K562 (cell line): ENCODE measurements at regions not wholly inside any gene's neighbourhood (a gene's known extent, or its start where the extent isn't known, plus 50 kb on each side); places are given as distances from the start of the nearest gene placed in this dataset.

Experiments
- DACH1 ChIP-seq: fragments of 450-650 bp; IDR thresholded peaks from 2 replicates; pipeline ENCODE4 v1.6.1; 2018; ENCODE audit not compliant: partially characterized antibody
- HNRNPUL1 ChIP-seq: fragments of 200-400 bp; formaldehyde crosslinking; IDR thresholded peaks from 2 replicates; pipeline ENCODE4 v1.6.1; 2017; ENCODE audit warnings: low read length
- JUN ChIP-seq, 2 experiments: sonication (generic) in 1 of 2; formaldehyde crosslinking in 1 of 2; IDR thresholded peaks; 2 replicates each; pipeline versions ENCODE4 v1.6.1 to v1.8.0; 2012 to 2022; ENCODE audit warnings: borderline replicate concordance in 2 of 2, mild to moderate bottlenecking in 2 of 2, improper control_type of control experiment in 1 of 2, low read depth in 1 of 2, low read length in 1 of 2, missing genetic modification reagents in 1 of 2
- POLR2A ChIP-seq: fragments of 450-650 bp; conservative IDR thresholded peaks from 2 replicates; pipeline ENCODE4 v1.6.1; 2016
- PTBP1 ChIP-seq: fragments of 200-400 bp; formaldehyde crosslinking; IDR thresholded peaks from 2 replicates; pipeline ENCODE4 v1.6.1; 2017; ENCODE audit warnings: low read depth, low read length
- TAF15 ChIP-seq: fragments of 200-400 bp; formaldehyde crosslinking; IDR thresholded peaks from 2 replicates; pipeline ENCODE4 v1.6.1; 2017; ENCODE audit warnings: mild to moderate bottlenecking, low read depth, low read length, moderate library complexity
- TF ChIP-seq, protein P1 (sequence below), 3 experiments: IDR thresholded peaks in 2 of 3; conservative IDR thresholded peaks in 1 of 3; 2 replicates each; pipeline ENCODE4 v1.5.1; 2011 to 2012; ENCODE audit warnings: low read length in 3 of 3, mild to moderate bottlenecking in 3 of 3, control low read depth in 2 of 3, improper control_type of control experiment in 1 of 3, inconsistent platforms in 1 of 3, low read depth in 1 of 3, mixed read lengths in 1 of 3, moderate library complexity in 1 of 3; ENCODE audit not compliant: insufficient read depth in 2 of 3
- TF ChIP-seq, protein P2 (sequence below): fragments of 150-350 bp; IDR thresholded peaks from 2 replicates; pipeline ENCODE4 v1.6.1; 2014; ENCODE audit warnings: low read depth, mild to moderate bottlenecking, low read length, borderline replicate concordance
- TF ChIP-seq, protein P3 (sequence below): fragments of 450-650 bp; formaldehyde crosslinking; IDR thresholded peaks from 2 replicates; pipeline ENCODE4 v1.4.0; 2022; ENCODE audit warnings: missing genetic modification characterization

GRCh38 chr18:29982218-29982617, 1060.3 kb downstream of the DSC3 start:
- TF ChIP-seq POLR2A: no peak
- TF ChIP-seq, protein P1, sequence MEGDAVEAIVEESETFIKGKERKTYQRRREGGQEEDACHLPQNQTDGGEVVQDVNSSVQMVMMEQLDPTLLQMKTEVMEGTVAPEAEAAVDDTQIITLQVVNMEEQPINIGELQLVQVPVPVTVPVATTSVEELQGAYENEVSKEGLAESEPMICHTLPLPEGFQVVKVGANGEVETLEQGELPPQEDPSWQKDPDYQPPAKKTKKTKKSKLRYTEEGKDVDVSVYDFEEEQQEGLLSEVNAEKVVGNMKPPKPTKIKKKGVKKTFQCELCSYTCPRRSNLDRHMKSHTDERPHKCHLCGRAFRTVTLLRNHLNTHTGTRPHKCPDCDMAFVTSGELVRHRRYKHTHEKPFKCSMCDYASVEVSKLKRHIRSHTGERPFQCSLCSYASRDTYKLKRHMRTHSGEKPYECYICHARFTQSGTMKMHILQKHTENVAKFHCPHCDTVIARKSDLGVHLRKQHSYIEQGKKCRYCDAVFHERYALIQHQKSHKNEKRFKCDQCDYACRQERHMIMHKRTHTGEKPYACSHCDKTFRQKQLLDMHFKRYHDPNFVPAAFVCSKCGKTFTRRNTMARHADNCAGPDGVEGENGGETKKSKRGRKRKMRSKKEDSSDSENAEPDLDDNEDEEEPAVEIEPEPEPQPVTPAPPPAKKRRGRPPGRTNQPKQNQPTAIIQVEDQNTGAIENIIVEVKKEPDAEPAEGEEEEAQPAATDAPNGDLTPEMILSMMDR (IDR thresholded peaks at IDR 0.05 in 2 of 3, conservative IDR thresholded peaks at IDR 0.05 in 1 of 3; ENCODE audit: insufficient read depth in 2 of 3, low read depth in 1 of 3, low read length in 3 of 3): no peak
- TF ChIP-seq, protein P2, sequence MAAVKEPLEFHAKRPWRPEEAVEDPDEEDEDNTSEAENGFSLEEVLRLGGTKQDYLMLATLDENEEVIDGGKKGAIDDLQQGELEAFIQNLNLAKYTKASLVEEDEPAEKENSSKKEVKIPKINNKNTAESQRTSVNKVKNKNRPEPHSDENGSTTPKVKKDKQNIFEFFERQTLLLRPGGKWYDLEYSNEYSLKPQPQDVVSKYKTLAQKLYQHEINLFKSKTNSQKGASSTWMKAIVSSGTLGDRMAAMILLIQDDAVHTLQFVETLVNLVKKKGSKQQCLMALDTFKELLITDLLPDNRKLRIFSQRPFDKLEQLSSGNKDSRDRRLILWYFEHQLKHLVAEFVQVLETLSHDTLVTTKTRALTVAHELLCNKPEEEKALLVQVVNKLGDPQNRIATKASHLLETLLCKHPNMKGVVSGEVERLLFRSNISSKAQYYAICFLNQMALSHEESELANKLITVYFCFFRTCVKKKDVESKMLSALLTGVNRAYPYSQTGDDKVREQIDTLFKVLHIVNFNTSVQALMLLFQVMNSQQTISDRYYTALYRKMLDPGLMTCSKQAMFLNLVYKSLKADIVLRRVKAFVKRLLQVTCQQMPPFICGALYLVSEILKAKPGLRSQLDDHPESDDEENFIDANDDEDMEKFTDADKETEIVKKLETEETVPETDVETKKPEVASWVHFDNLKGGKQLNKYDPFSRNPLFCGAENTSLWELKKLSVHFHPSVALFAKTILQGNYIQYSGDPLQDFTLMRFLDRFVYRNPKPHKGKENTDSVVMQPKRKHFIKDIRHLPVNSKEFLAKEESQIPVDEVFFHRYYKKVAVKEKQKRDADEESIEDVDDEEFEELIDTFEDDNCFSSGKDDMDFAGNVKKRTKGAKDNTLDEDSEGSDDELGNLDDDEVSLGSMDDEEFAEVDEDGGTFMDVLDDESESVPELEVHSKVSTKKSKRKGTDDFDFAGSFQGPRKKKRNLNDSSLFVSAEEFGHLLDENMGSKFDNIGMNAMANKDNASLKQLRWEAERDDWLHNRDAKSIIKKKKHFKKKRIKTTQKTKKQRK: no peak
- TF ChIP-seq, protein P3, sequence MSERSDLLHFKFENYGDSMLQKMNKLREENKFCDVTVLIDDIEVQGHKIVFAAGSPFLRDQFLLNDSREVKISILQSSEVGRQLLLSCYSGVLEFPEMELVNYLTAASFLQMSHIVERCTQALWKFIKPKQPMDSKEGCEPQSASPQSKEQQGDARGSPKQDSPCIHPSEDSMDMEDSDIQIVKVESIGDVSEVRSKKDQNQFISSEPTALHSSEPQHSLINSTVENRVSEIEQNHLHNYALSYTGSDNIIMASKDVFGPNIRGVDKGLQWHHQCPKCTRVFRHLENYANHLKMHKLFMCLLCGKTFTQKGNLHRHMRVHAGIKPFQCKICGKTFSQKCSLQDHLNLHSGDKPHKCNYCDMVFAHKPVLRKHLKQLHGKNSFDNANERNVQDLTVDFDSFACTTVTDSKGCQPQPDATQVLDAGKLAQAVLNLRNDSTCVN: no peak
- TF ChIP-seq HNRNPUL1: no peak
- no peak for TF ChIP-seq DACH1
- TF ChIP-seq PTBP1: no peak
- no peak for TF ChIP-seq JUN (IDR thresholded peaks at IDR 0.05; ENCODE audit: borderline replicate concordance, low read depth, low read length)
- TF ChIP-seq JUN (CRISPR knock-in tag; IDR thresholded peaks at IDR 0.05; ENCODE audit: borderline replicate concordance): no peak
- no peak for TF ChIP-seq TAF15
